ENCODE measurements at regions not wholly inside any gene's neighbourhood (a gene's known extent, or its start where the extent isn't known, plus 50 kb on each side); places are given as distances from the start of the nearest gene placed in this dataset.

DNA sequence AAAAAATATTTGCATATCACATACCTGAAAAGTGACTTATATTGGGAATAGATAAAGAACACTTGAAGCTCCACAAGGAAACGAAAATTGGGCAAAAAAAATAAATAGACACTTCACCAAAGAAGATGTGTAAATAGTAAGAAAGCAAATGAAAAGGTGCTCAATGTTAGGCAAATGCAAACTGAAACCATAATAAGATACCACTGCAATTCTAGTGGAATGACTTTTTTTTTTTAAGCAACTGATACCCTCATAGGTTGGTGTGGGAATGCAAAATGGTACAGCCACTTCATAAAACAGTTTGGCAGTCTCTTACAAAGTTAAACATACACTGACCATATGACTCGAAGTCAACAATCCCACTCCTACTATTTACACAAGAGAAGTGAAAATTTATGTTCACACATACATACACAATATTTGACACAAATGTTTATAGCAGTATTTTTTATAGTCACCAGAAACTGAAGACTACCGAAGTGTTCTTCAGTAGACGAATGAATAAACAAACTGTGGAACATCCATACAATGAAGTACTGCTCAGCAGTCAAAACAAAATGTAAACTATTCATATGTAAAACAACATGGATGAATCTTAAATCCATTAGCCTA is 176.3 kb downstream of the ZMAT3 start:
- no peak overlapping the region for H3K9ac ChIP-seq (ENCODE audit: low read length)

More for the DNA sequence above, 176.3 kb downstream of the ZMAT3 start:
- Histone ChIP-seq H4K20me1 (ENCODE audit: low read depth, low read length) (no peaks in the 10 kb centered on the region), H3F3A (ENCODE audit: insufficient read depth) (no peaks in the 10 kb centered on the region), H3K4me3 (ENCODE audit: insufficient read depth, low read length, poor library complexity, severe bottlenecking) (no peak overlapping the region), H3K27me3 (ENCODE audit: low read length) (no peaks in the 10 kb centered on the region), H3K36me3 (ENCODE audit: low read length) (no peaks in the 10 kb centered on the region), H3K27ac (ENCODE audit: low read depth, low read length) (no peak overlapping the region), H3K79me2 (ENCODE audit: insufficient read depth, low read length) (no peaks in the 10 kb centered on the region), H3K4me2 (ENCODE audit: low read depth, low read length, poor library complexity, severe bottlenecking) (no peak overlapping the region), H3K9me3 (ENCODE audit: insufficient read depth, low read length) (peaks cover 8% of the 10 kb centered on the region; the same call in 1 of the 2 replicates), H2AFZ (ENCODE audit: low read depth, low read length, severe bottlenecking) (no peak overlapping the region), H3K9me2 (replicated peaks; ENCODE audit: insufficient read depth, low read length) (no peaks in the 10 kb centered on the region)
- TF ChIP-seq EZH2phosphoT487 (conservative IDR thresholded peaks at IDR 0.05; ENCODE audit: low read length): no peak
- TF ChIP-seq, protein P1, sequence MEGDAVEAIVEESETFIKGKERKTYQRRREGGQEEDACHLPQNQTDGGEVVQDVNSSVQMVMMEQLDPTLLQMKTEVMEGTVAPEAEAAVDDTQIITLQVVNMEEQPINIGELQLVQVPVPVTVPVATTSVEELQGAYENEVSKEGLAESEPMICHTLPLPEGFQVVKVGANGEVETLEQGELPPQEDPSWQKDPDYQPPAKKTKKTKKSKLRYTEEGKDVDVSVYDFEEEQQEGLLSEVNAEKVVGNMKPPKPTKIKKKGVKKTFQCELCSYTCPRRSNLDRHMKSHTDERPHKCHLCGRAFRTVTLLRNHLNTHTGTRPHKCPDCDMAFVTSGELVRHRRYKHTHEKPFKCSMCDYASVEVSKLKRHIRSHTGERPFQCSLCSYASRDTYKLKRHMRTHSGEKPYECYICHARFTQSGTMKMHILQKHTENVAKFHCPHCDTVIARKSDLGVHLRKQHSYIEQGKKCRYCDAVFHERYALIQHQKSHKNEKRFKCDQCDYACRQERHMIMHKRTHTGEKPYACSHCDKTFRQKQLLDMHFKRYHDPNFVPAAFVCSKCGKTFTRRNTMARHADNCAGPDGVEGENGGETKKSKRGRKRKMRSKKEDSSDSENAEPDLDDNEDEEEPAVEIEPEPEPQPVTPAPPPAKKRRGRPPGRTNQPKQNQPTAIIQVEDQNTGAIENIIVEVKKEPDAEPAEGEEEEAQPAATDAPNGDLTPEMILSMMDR (IDR thresholded peaks at IDR 0.05; ENCODE audit: insufficient read depth, low read length, poor library complexity, severe bottlenecking): no peak
